Testis (tissue), 2 donors: ENCODE measurements at regions not wholly inside any gene's neighbourhood (a gene's known extent, or its start where the extent isn't known, plus 50 kb on each side); places are given as distances from the start of the nearest gene placed in this dataset.

Experiments used
- POLR2A ChIP-seq: fragments of 450-650 bp; IDR thresholded peaks from one replicate; pipeline ENCODE4 v1.6.1; 2017; ENCODE audit warnings: antibody characterized with exemption, mild to moderate bottlenecking, moderate library complexity
- TF ChIP-seq, protein P1 (sequence below), 3 experiments: fragments of 450-650 bp in 2 of 3; fragments of 200-600 bp in 1 of 3; sonication (generic) in 1 of 3; IDR thresholded peaks; one replicate each; pipeline ENCODE4 v1.5.1; 2016 to 2019; ENCODE audit warnings: antibody characterized with exemption in 3 of 3, mild to moderate bottlenecking in 2 of 3, moderate library complexity in 1 of 3

GRCh38 chr13:50152655-50153309 is 137.5 kb downstream of the KCNRG start:
- TF ChIP-seq, protein P1, sequence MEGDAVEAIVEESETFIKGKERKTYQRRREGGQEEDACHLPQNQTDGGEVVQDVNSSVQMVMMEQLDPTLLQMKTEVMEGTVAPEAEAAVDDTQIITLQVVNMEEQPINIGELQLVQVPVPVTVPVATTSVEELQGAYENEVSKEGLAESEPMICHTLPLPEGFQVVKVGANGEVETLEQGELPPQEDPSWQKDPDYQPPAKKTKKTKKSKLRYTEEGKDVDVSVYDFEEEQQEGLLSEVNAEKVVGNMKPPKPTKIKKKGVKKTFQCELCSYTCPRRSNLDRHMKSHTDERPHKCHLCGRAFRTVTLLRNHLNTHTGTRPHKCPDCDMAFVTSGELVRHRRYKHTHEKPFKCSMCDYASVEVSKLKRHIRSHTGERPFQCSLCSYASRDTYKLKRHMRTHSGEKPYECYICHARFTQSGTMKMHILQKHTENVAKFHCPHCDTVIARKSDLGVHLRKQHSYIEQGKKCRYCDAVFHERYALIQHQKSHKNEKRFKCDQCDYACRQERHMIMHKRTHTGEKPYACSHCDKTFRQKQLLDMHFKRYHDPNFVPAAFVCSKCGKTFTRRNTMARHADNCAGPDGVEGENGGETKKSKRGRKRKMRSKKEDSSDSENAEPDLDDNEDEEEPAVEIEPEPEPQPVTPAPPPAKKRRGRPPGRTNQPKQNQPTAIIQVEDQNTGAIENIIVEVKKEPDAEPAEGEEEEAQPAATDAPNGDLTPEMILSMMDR (IDR thresholded peaks at IDR 0.05): no peak
- TF ChIP-seq POLR2A: no peak
